Smooth muscle cell of the brain vasculature (primary cell): ENCODE measurements at regions not wholly inside any gene's neighbourhood (a gene's known extent, or its start where the extent isn't known, plus 50 kb on each side); places are given as distances from the start of the nearest gene placed in this dataset.
"Not testable (repeated sequence)": the region's sequence is repeated elsewhere in the genome, so short reads cannot be mapped to it uniquely, and the experiment has no call there.

Source experiments
- DNase-seq: peaks from one replicate; pipeline ENCODE4 v3.0.0-alpha.2; 2012; ENCODE audit warnings: low read depth, low spot score

- DNase-seq = no peak
Observed at GRCh38 chr6:27674882-27675281, 202.0 kb upstream of the ZNF184 start.

DNA sequence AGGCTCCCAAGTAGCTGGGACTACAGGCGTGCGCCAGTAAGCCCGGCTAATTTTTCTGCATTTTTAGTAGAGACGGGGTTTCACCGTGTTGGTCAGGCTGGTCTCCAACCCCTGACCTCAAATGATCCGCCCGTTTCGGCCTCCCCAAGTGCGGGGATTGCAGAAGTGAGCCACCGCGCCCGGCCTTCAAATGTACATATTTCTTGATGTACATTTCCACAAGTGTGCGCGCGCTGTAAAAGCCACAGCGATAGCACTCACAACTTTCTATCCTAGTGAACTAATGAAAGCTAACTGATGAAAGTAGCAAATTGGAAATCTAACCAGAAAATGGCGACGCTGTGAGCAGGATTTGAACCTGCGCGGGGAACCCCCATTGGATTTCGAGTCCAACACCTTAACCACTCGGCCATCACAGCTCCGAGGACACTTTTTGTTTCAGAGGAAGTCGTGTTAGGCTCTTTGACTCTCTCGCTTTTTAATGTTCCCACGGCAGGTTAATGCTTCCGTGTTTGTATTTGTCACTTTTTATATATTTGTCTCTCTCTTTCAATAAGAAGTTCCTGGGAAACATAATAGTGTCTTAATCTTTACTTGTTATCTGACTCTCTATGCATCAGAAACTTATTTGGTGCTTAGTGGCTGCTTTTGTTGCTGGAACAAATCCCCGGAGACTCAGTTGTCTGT, 199.4 kb upstream of the ZNF184 start:
- DNase-seq = no peak

GRCh38 chr6:27669624-27670301, 196.9 kb upstream of the ZNF184 start:
- DNase-seq = no peak

DNA sequence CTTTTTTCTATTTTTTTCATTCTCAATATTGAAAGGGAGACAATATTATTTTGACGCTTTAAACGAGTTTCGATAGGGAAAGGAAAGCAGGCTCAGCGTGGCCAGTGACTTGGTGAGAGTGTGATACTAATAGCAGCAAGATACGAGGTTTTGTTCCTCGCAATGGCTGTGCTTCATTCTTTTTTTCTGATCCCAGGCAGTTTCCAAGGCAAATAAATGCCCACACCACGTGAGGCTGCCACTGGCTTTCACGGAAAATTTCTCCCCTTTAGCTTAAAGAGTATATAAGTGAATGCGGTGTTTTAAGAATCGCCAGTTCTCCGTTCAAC, 196.4 kb upstream of the ZNF184 start:
- no peak for DNase-seq

DNA sequence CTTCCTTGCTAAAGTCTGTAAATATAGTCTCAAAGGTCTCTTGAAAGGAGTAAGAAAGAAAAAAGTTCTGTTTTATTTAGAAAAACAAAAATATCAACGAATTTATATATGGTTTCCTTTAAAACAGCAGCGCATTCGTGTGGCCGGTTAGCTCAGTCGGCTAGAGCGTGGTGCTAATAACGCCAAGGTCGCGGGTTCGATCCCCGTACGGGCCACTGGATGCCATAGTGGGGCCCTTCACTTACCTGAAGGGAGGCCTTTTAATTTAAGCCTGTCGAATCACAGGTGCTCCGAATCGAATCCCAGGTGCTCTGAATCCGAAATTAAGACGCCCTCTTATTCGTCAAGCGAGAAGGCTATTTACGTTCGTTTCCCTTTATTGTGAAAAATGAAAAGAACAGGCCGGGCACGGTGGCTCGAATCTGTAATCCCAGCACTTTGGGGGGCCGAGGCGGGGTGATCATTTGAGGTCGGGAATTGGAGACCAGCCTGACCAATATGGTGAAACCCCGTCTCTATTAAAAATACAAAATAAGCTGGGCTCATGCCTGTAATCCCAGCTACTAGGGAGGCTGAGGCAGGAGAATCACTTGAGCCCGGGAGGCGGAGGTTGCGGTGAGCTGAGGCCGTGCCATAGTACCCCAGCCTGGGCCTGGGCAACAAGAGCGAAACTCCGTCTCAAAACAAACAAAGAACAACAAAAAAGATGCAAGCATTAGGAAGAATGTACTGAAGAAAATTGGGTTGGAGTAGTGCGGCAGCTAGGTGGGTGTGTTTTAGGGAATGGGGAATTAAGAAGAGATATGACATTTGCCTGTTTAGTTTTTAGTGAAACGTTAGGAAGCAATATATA, 195.8 kb upstream of the ZNF184 start:
- DNase-seq = no peak

DNA sequence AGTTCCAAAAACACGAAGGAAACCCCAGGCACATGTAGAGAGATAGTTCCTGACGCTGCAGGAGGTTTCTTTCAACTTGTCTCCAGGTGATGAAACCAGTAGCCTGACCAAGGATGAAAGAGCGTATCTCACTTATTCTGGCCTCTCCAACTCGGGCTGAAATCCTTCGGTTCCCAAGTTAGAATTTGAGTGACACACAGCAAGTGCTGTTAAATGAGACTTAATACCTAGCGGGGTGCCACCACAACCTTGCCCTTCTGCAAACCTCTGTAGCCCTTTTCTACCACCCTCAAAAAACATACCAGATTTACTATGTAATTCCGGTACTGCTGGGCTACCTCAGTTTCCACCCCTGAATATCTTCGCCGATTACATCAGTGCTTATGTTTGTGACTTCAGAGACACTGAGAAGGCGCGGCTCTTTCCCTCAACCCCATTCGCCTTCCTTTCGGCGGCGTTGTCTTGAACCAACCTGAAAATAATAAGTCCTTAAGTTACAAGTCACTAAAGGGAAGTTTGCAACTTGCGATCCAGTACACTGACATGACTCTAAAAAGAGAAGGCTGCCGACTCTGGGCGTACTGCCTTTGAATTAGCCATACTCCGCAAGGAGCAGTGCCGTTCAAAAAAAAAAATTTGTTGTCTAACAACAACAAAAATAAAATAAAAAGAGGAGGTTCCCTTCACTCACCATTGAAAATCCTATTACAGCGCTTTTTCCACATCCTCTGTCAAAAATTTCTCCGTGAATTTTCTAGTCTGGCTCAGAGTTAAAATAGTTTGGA, 194.9 kb upstream of the ZNF184 start:
- DNase-seq = no peak

GRCh38 chr6:27667016-27667656, 194.2 kb upstream of the ZNF184 start:
- DNase-seq = no peak

DNA sequence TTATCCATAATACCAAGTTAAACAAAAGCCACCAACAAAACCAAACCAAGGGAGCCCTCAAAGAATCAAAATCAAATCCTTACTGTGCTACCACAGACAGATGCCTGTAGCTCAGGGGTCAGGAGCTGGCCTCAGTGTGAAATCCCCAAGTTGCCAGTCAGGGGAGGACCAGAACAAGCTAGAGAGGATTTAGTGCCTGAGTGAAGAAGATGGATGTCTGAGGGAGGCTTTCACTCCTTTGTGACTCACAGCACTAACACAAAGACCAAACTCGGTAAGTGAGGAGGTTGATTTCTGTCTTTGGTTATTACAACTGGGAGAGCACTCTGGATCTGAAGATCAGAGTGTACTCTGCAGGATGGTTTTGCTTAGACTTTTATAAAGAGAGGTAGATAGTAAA, 189.9 kb upstream of the ZNF184 start:
- DNase-seq = no peak

DNA sequence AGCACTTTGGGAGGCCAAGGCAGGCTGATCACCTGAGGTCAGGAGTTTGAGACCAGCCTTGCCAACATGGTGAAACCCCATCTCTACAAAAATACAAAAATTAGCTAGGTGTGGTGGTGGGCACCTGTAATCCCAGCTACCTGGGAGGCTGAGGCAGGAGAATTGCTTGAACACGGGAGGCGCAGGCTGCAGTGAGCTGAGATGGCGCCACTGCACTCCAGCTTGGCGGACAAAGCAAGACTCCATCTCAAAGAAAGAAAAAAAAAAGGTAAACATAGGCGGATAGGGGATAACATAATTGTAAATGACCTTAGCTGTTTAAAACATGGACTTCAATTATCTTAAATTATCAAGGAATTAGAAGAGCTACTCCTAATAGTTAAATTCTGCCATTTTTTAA, 189.3 kb upstream of the ZNF184 start:
- not testable (repeated sequence) for DNase-seq

DNA sequence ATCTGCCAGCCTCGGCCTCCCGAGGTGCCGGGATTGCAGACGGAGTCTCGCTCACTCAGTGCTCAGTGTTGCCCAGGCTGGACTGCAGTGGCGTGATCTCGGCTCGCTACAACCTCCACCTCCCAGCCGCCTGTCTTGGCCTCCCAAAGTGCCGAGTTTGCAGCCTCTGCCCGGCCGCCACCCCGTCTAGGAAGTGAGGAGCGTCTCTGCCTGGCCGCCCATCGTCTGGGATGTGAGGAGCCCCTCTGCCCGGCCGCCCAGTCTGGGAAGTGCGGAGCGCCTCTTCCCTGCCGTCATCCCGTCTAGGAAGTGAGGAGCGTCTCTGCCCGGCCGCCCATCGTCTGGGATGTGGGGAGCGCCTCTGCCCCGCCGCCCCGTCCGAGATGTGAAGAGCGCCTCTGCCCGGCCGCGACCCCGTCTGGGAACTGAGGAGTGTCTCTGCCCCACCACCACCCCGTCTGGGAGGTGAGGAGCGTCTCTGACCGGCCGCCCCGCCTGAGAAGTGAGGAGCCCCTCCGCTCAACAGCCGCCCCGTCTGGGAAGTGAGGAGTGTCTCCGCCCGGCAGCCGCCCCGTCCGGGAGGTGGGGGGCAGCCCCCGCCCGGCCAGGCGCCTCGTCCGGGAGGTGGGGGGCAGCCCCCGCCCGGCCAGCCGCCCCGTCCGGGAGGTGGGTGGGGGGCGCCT, 180.4 kb upstream of the ZNF184 start:
- not testable (repeated sequence) for DNase-seq

DNA sequence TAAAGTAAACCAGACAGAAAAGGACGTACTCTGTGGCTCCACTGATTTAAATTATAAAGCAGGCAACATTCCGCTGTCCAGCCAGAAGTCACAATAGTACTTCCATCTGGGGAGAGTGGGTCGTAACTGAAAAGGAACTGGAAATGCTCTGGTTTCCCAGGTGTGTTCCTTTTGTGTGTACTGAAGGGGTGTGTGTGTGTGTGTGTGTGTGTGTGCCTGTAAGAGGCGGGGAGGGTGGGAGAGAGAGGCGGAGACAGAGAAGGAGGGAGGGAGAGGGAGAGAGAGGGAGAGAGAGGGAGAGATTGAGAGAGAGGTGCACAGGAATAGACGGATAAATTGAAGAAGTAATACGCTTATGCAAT, 178.4 kb upstream of the ZNF184 start:
- DNase-seq = no peak

- no peak for DNase-seq
Observed at GRCh38 chr6:27650620-27651370, 177.9 kb upstream of the ZNF184 start.

DNA sequence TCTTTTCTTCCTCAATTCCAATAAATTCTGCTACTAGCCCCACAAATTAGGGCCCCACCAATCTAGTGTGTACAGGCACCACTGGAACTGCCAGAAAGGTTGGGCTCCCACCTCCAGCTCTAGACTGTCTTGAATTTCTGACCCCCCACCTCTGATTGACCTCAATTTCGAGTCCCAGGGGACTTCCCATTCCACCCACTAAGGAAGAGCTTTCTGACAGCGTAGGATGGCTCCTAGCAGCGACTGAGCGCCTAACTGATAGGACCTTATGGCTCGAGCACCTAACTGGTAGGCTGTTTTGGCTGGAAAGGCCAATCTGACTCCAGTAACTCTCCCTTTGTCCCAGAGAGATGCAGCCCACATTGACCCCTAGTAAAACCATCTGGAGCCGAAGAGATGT, 171.6 kb upstream of the ZNF184 start:
- DNase-seq = no peak

DNA sequence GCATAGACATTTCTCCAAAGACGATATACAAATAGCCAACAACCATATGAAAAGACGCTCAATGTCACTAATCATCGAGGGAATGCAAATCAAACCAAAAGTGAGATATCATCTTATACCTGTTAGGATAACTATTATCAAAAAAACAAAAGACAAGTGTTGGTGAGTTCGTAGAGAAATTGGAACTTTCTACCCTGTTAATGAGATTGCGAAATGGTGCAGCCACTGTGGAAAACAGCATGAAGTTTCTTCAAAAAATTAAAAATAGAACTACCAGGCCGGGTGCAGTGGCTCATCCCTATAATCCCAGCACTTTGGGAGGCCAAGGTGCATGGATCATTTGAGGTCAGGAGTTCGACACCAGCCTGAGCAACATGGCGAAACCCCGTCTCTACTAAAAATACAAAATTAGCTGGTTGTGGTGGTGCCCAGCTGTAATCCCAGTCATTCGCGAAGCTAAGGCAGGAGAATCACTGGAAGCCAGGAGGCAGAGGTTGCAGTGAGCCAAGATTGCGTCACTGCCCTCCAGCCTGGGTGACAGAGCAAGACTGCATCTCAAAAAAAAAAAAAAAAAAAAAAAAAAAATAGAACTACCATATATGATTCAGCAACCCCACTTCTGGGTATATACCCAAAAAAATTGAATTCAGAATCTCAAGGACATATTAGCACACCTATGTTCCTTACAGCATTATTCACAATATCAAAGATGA, 170.0 kb upstream of the ZNF184 start:
- no peak for DNase-seq

DNA sequence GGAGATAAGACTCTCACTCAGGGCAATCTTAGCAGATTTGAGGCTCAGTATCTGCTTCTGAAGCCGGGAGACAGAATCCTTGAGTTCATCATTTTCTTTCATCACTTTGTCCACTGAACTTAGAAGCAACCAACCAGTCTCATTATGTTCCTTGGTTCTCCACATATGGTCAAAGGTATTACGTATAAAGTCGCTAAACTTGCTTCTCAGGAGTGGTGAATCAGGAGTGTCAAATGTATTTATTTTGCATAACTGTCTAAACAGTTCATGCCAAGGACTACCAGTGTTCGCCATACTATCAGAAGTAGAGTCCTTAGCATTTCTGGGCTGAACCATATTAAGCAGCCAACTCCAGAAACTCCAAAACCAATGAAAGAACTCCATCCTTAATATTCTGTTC, 163.0 kb upstream of the ZNF184 start:
- not testable (repeated sequence) for DNase-seq

DNA sequence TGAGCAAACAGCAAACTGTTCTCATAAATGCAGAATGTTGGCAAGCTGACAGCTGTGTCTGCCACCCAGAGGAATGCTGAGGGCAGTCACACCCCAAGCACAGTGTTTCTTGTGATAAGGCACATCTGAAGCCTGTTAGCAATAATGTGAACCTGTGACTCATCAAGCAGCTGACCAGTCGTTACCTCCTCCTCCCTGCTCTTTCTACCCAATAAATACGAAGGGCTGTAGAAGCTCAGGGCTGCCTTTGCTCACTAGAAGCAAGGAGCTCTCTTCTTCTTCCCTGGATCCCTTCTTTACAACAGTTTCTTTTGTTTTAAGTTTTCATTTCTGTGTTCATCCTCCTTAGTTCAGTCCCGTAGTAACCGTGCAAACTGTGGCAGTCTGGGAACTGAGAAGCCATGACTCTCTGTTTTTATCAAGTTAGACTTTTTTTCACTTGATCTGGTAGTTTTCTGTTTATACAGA, 160.3 kb upstream of the ZNF184 start:
- DNase-seq = not testable (repeated sequence)

- no peak for DNase-seq
Observed at GRCh38 chr6:27631609-27631916, 158.7 kb upstream of the ZNF184 start.

DNA sequence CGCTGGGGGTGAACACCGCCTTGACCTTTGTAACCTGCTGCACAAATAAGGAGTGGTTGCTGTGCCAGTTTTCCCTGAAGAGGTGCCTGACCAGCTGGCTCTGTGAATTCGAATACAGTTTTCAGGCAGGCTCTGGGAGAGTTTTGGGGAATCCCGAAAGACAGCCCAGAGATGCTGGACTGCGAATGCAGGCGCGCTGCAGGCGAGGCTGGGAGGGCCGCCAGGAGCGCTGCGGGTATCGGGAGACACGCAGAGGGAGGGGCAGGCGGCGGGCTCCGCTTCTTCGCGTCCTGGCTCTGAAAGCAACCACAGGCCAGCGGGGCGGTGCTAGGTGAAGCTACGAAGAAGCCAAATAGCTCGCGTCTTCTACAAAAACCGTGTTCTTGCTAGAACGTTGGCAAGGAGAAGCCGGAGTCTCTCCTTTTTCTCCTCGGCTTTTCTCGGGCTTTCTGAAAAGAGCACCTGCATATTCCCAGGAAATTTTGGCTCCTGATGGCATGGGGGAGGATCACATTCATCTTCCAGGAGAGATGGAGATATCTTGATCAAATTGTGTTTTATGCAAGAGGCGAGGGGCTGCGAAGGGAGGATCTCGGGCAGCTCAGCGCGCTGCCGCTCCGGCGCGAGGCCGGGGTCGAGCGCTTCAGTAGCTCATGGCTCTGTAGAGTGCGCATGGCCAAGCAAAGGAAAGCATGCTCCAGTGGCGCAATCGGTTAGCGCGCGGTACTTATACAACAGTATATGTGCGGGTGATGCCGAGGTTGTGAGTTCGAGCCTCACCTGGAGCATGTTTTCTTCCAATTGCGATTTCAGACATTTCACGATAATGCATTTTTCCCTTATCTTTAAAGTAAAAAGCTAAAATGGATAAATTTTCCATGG, 158.1 kb upstream of the ZNF184 start:
- no peak for DNase-seq
